ENCODE measurements at regions not wholly inside any gene's neighbourhood (a gene's known extent, or its start where the extent isn't known, plus 50 kb on each side); places are given as distances from the start of the nearest gene placed in this dataset.

GRCh38 chr13:105816994-105817393, 718.5 kb downstream of the EFNB2 start:
- DNase-seq = no peak

- no peak for DNase-seq
Observed at GRCh38 chr13:105814902-105815250, 720.6 kb downstream of the EFNB2 start.

- DNase-seq = no peak
Observed at GRCh38 chr13:105814219-105814901, 721.1 kb downstream of the EFNB2 start.

- DNase-seq = no peak
Observed at GRCh38 chr13:105806628-105806920, 728.9 kb downstream of the EFNB2 start.

- no peak for DNase-seq
Observed at GRCh38 chr13:105805892-105806627, 729.4 kb downstream of the EFNB2 start.

- DNase-seq = no peak
Observed at GRCh38 chr13:105804561-105805190, 730.8 kb downstream of the EFNB2 start.

GRCh38 chr13:105799155-105799554, 736.3 kb downstream of the EFNB2 start:
- DNase-seq = no peak

GRCh38 chr13:105798541-105798940, 736.9 kb downstream of the EFNB2 start:
- DNase-seq = no peak

- DNase-seq = no peak
Observed at GRCh38 chr13:105796081-105796480, 739.4 kb downstream of the EFNB2 start.

GRCh38 chr13:105790923-105791322, 744.5 kb downstream of the EFNB2 start:
- DNase-seq = no peak

- DNase-seq = no peak
Observed at GRCh38 chr13:105788530-105788929, 746.9 kb downstream of the EFNB2 start.

- no peak for DNase-seq
Observed at GRCh38 chr13:105787632-105788031, 747.8 kb downstream of the EFNB2 start.

GRCh38 chr13:105785436-105785835, 750.0 kb downstream of the EFNB2 start:
- no peak for DNase-seq

- DNase-seq = no peak
Observed at GRCh38 chr13:105783261-105783660, 752.2 kb downstream of the EFNB2 start.

- no peak for DNase-seq
Observed at GRCh38 chr13:105778196-105778595, 757.3 kb downstream of the EFNB2 start.

- DNase-seq = no peak
Observed at GRCh38 chr13:105774739-105775460, 760.6 kb downstream of the EFNB2 start.

- DNase-seq = no peak
Observed at GRCh38 chr13:105773863-105774538, 761.5 kb downstream of the EFNB2 start.

GRCh38 chr13:105773241-105773640, 762.2 kb downstream of the EFNB2 start:
- no peak for DNase-seq

- no peak for DNase-seq
Observed at GRCh38 chr13:105764486-105764885, 771.0 kb downstream of the EFNB2 start.

GRCh38 chr13:105763851-105764250, 771.6 kb downstream of the EFNB2 start:
- no peak for DNase-seq

- DNase-seq = no peak
Observed at GRCh38 chr13:105762096-105762495, 773.4 kb downstream of the EFNB2 start.

- no peak for DNase-seq
Observed at GRCh38 chr13:105758918-105759860, 776.3 kb downstream of the EFNB2 start.
